HCT116 (cell line): ENCODE measurements at regions not wholly inside any gene's neighbourhood (a gene's known extent, or its start where the extent isn't known, plus 50 kb on each side); places are given as distances from the start of the nearest gene placed in this dataset.

ENCODE experiments used
- CBX3 ChIP-seq: IDR thresholded peaks from 2 replicates; pipeline ENCODE4 v1.6.1; 2012; ENCODE audit warnings: low read depth
- EZH2phosphoT487 ChIP-seq: fragments of 200-600 bp; IDR thresholded peaks from 2 replicates; pipeline ENCODE4 v1.6.1; 2018; ENCODE audit warnings: antibody characterized with exemption, borderline replicate concordance
- FOSL1 ChIP-seq: IDR thresholded peaks from 2 replicates; pipeline ENCODE4 v1.6.1; 2012; ENCODE audit warnings: low read depth
- SP1 ChIP-seq: IDR thresholded peaks from 2 replicates; pipeline ENCODE4 v1.6.1; 2012; ENCODE audit warnings: low read depth
- SRF ChIP-seq: IDR thresholded peaks from 2 replicates; pipeline ENCODE4 v1.6.1; 2012; ENCODE audit warnings: low read depth
- YY1 ChIP-seq: IDR thresholded peaks from 2 replicates; pipeline ENCODE4 v1.6.1; 2011; ENCODE audit warnings: low read length, low read depth, moderate library complexity, mild to moderate bottlenecking; ENCODE audit not compliant: insufficient replicate concordance; ENCODE audit errors: extremely low read depth
- ZFX ChIP-seq: fragments of 450-650 bp; IDR thresholded peaks from 2 replicates; pipeline ENCODE4 v1.6.1; 2017
- TF ChIP-seq, protein P1 (sequence below), 3 experiments: fragments of 200-600 bp in 1 of 3; sonication (generic) in 1 of 3; IDR thresholded peaks in 2 of 3; conservative IDR thresholded peaks in 1 of 3; 2 replicates each; pipeline ENCODE4 v1.5.1; 2012 to 2017; ENCODE audit warnings: low read depth in 2 of 3, low read length in 2 of 3, antibody characterized with exemption in 1 of 3, borderline replicate concordance in 1 of 3, control low read depth in 1 of 3, mild to moderate bottlenecking in 1 of 3, mixed read lengths in 1 of 3, mixed run types in 1 of 3, moderate library complexity in 1 of 3; ENCODE audit not compliant: insufficient read depth in 1 of 3
- TF ChIP-seq, protein P2 (sequence below): IDR thresholded peaks from 2 replicates; pipeline ENCODE4 v1.6.1; 2012
- TF ChIP-seq, protein P3 (sequence below): IDR thresholded peaks from 2 replicates; pipeline ENCODE4 v1.6.1; 2012; ENCODE audit warnings: low read depth

DNA sequence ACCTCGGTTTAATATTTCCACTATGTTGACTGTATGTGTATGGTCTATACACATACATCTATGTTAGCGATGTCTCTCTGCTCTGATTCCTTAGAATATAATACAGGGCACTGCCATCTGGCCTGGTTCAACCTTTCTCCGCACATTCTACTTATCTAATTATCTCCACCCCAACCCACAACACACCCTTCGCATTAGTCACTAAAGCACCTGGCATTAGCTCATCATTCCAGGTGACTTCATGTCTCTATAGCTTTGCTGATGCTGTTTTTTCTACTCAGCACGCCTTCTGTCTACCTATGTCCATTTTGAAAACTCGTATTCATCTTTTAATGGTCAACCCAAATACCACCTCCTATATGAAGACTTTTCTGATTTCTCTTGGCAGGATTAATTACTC is 425.2 kb upstream of the RASGEF1B start (continued):
- TF ChIP-seq, protein P1, sequence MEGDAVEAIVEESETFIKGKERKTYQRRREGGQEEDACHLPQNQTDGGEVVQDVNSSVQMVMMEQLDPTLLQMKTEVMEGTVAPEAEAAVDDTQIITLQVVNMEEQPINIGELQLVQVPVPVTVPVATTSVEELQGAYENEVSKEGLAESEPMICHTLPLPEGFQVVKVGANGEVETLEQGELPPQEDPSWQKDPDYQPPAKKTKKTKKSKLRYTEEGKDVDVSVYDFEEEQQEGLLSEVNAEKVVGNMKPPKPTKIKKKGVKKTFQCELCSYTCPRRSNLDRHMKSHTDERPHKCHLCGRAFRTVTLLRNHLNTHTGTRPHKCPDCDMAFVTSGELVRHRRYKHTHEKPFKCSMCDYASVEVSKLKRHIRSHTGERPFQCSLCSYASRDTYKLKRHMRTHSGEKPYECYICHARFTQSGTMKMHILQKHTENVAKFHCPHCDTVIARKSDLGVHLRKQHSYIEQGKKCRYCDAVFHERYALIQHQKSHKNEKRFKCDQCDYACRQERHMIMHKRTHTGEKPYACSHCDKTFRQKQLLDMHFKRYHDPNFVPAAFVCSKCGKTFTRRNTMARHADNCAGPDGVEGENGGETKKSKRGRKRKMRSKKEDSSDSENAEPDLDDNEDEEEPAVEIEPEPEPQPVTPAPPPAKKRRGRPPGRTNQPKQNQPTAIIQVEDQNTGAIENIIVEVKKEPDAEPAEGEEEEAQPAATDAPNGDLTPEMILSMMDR (IDR thresholded peaks at IDR 0.05 in 2 of 3, conservative IDR thresholded peaks at IDR 0.05 in 1 of 3; ENCODE audit: borderline replicate concordance in 1 of 3, insufficient read depth in 1 of 3, low read depth in 2 of 3, low read length in 2 of 3): no peak
- TF ChIP-seq, protein P2, sequence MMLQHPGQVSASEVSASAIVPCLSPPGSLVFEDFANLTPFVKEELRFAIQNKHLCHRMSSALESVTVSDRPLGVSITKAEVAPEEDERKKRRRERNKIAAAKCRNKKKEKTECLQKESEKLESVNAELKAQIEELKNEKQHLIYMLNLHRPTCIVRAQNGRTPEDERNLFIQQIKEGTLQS: no peak
- no peak for TF ChIP-seq YY1
- no peak for TF ChIP-seq ZFX
- no peak for TF ChIP-seq SRF
- no peak for TF ChIP-seq FOSL1
- no peak for TF ChIP-seq EZH2phosphoT487
- TF ChIP-seq, protein P3, sequence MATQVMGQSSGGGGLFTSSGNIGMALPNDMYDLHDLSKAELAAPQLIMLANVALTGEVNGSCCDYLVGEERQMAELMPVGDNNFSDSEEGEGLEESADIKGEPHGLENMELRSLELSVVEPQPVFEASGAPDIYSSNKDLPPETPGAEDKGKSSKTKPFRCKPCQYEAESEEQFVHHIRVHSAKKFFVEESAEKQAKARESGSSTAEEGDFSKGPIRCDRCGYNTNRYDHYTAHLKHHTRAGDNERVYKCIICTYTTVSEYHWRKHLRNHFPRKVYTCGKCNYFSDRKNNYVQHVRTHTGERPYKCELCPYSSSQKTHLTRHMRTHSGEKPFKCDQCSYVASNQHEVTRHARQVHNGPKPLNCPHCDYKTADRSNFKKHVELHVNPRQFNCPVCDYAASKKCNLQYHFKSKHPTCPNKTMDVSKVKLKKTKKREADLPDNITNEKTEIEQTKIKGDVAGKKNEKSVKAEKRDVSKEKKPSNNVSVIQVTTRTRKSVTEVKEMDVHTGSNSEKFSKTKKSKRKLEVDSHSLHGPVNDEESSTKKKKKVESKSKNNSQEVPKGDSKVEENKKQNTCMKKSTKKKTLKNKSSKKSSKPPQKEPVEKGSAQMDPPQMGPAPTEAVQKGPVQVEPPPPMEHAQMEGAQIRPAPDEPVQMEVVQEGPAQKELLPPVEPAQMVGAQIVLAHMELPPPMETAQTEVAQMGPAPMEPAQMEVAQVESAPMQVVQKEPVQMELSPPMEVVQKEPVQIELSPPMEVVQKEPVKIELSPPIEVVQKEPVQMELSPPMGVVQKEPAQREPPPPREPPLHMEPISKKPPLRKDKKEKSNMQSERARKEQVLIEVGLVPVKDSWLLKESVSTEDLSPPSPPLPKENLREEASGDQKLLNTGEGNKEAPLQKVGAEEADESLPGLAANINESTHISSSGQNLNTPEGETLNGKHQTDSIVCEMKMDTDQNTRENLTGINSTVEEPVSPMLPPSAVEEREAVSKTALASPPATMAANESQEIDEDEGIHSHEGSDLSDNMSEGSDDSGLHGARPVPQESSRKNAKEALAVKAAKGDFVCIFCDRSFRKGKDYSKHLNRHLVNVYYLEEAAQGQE: no peak
- TF ChIP-seq SP1: no peak
- no peak for TF ChIP-seq CBX3
